ENCODE measurements at regions not wholly inside any gene's neighbourhood (a gene's known extent, or its start where the extent isn't known, plus 50 kb on each side); places are given as distances from the start of the nearest gene placed in this dataset.

- TF ChIP-seq, protein P1, sequence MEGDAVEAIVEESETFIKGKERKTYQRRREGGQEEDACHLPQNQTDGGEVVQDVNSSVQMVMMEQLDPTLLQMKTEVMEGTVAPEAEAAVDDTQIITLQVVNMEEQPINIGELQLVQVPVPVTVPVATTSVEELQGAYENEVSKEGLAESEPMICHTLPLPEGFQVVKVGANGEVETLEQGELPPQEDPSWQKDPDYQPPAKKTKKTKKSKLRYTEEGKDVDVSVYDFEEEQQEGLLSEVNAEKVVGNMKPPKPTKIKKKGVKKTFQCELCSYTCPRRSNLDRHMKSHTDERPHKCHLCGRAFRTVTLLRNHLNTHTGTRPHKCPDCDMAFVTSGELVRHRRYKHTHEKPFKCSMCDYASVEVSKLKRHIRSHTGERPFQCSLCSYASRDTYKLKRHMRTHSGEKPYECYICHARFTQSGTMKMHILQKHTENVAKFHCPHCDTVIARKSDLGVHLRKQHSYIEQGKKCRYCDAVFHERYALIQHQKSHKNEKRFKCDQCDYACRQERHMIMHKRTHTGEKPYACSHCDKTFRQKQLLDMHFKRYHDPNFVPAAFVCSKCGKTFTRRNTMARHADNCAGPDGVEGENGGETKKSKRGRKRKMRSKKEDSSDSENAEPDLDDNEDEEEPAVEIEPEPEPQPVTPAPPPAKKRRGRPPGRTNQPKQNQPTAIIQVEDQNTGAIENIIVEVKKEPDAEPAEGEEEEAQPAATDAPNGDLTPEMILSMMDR (IDR thresholded peaks at IDR 0.05; ENCODE audit: insufficient read depth, low read depth, low read length), result no peak
Measured at GRCh38 chr18:39346916-39347315, 1781.3 kb upstream of the CELF4 start.

DNA sequence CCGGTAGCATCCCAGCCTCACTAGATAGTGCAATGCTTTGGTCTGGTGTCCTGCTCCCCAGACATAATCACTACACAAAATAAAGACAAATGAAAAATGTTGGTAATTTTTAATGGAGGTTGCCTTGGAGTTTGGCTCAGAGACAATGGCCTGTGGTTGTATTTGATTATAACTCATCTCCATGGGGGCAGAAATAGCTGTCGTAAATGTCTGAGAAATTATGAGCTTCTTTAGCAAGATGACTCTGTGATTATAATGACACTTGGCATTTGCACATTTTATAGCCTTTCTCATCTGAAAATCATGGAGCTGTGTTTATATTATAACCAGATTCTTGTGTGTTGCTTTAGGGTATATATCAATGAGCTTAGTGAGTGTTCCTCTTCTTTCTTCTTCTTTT lies 1779.7 kb upstream of the CELF4 start:
- DNase-seq (ENCODE audit: low read depth), result peak; percentile 69
- TF ChIP-seq, protein P1 (IDR thresholded peaks at IDR 0.05; ENCODE audit: insufficient read depth, low read depth, low read length), result no peak

More at GRCh38 chr18:39346916-39347315, 1781.3 kb upstream of the CELF4 start:
- H3K4me3 ChIP-seq (ENCODE audit: low read depth, low read length), result no peak overlapping the region
- DNase-seq (ENCODE audit: low read depth), result no peak

DNA sequence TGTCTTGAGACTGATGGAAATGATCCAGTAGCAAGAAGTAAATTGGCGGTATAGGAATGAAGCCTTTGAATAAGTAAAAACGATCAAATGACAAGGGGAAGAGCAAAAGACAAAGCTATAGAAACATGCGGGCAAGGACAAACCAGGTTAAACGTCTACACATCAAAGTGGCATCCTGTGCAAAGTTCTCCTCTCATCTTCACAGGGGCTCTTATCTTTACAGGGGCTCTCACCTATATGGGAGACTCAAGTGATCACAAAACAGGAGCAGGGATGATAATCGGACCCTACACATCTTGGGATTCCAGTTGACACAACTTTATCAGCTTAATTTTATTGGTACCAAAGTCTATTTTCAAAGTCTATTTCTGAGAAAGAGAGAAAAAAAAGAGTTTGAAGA lies 1778.9 kb upstream of the CELF4 start:
- TF ChIP-seq, protein P1 (IDR thresholded peaks at IDR 0.05; ENCODE audit: insufficient read depth, low read depth, low read length), result no peak
- no peak for DNase-seq (ENCODE audit: low read depth)

More for the DNA sequence above, 1779.7 kb upstream of the CELF4 start:
- H3K4me3 ChIP-seq (ENCODE audit: low read depth, low read length), result no peak overlapping the region

GRCh38 chr18:39341129-39341528 lies 1775.5 kb upstream of the CELF4 start:
- no peak overlapping the region for H3K4me3 ChIP-seq (ENCODE audit: low read depth, low read length)
- TF ChIP-seq, protein P1 (IDR thresholded peaks at IDR 0.05; ENCODE audit: insufficient read depth, low read depth, low read length), result no peak
- no peak for DNase-seq (ENCODE audit: low read depth)

More for the DNA sequence above, 1778.9 kb upstream of the CELF4 start:
- no peak overlapping the region for H3K4me3 ChIP-seq (ENCODE audit: low read depth, low read length)

GRCh38 chr18:39340418-39340817 lies 1774.8 kb upstream of the CELF4 start:
- no peak for DNase-seq (ENCODE audit: low read depth)
- TF ChIP-seq, protein P1 (IDR thresholded peaks at IDR 0.05; ENCODE audit: insufficient read depth, low read depth, low read length), result no peak
- H3K4me3 ChIP-seq (ENCODE audit: low read depth, low read length), result no peak overlapping the region

GRCh38 chr18:39329496-39330275 lies 1764.1 kb upstream of the CELF4 start:
- no peak overlapping the region for H3K4me3 ChIP-seq (ENCODE audit: low read depth, low read length)
- TF ChIP-seq, protein P1 (IDR thresholded peaks at IDR 0.05; ENCODE audit: insufficient read depth, low read depth, low read length), result no peak
- no peak for DNase-seq (ENCODE audit: low read depth)

All from fibroblast of villous mesenchyme (primary cell).